ENCODE measurements at regions not wholly inside any gene's neighbourhood (a gene's known extent, or its start where the extent isn't known, plus 50 kb on each side); places are given as distances from the start of the nearest gene placed in this dataset.

GRCh38 chr17:71500761-71501555, 619.9 kb upstream of the SOX9 start:
- no peak overlapping the region for H3K4me3 ChIP-seq (ENCODE audit: low read depth in 1 of 3, low read length in 3 of 3)
- H3K4me1 ChIP-seq (ENCODE audit: control insufficient read depth in 4 of 4, insufficient read depth in 4 of 4, low read length in 3 of 4) = no peaks in the 10 kb centered on the region
- peaks cover 0 to 3% (median 0%) of the 10 kb centered on the region in 4 donors for H3K27me3 ChIP-seq (ENCODE audit: control insufficient read depth in 4 of 4, insufficient read depth in 4 of 4, low read length in 3 of 4)
- no peaks in the 10 kb centered on the region for H3K9me3 ChIP-seq (ENCODE audit: control insufficient read depth in 4 of 4, low read length in 3 of 4)
- no peak for DNase-seq (ENCODE audit: low spot score)
- TF ChIP-seq HNF4A (conservative IDR thresholded peaks at IDR 0.05) (no peak), RAD21 (IDR thresholded peaks at IDR 0.05) (no peak), FOXA2 (IDR thresholded peaks at IDR 0.05) (no peak), FOXA1 (IDR thresholded peaks at IDR 0.05) (no peak), RXRA (IDR thresholded peaks at IDR 0.05) (no peak), SP1 (IDR thresholded peaks at IDR 0.05) (no peak), JUND (IDR thresholded peaks at IDR 0.05) (no peak), NR2F2 (IDR thresholded peaks at IDR 0.05) (no peak), TAF1 (conservative IDR thresholded peaks at IDR 0.05) (no peak), MAX (IDR thresholded peaks at IDR 0.05) (no peak)
- TF ChIP-seq, protein P1, sequence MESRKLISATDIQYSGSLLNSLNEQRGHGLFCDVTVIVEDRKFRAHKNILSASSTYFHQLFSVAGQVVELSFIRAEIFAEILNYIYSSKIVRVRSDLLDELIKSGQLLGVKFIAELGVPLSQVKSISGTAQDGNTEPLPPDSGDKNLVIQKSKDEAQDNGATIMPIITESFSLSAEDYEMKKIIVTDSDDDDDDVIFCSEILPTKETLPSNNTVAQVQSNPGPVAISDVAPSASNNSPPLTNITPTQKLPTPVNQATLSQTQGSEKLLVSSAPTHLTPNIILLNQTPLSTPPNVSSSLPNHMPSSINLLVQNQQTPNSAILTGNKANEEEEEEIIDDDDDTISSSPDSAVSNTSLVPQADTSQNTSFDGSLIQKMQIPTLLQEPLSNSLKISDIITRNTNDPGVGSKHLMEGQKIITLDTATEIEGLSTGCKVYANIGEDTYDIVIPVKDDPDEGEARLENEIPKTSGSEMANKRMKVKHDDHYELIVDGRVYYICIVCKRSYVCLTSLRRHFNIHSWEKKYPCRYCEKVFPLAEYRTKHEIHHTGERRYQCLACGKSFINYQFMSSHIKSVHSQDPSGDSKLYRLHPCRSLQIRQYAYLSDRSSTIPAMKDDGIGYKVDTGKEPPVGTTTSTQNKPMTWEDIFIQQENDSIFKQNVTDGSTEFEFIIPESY (IDR thresholded peaks at IDR 0.05) = no peak
- TF ChIP-seq, protein P2, sequence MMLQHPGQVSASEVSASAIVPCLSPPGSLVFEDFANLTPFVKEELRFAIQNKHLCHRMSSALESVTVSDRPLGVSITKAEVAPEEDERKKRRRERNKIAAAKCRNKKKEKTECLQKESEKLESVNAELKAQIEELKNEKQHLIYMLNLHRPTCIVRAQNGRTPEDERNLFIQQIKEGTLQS (IDR thresholded peaks at IDR 0.05) = no peak
- H3K9ac ChIP-seq (ENCODE audit: low read depth in 1 of 2, low read length in 2 of 2) = no peak overlapping the region
- 38% methylated on average over 3 of the region's 3 CpGs for WGBS
- H3K27ac ChIP-seq (ENCODE audit: low read depth in 1 of 2, low read length in 2 of 2) = no peak overlapping the region
- H3K36me3 ChIP-seq (ENCODE audit: control insufficient read depth in 4 of 4, insufficient read depth in 3 of 4, low read depth in 1 of 4, low read length in 3 of 4) = no peaks in the 10 kb centered on the region

- no peaks in the 10 kb centered on the region for H3K9me3 ChIP-seq (ENCODE audit: control insufficient read depth in 4 of 4, low read length in 3 of 4)
- peaks cover 0 to 3% (median 0%) of the 10 kb centered on the region in 4 donors for H3K27me3 ChIP-seq (ENCODE audit: control insufficient read depth in 4 of 4, insufficient read depth in 4 of 4, low read length in 3 of 4)
- TF ChIP-seq REST (IDR thresholded peaks at IDR 0.05) (no peak), CTCF (IDR thresholded peaks at IDR 0.05; ENCODE audit: low read depth, low read length, missing input control) (no peak), MAX (IDR thresholded peaks at IDR 0.05) (no peak), HNF4A (conservative IDR thresholded peaks at IDR 0.05) (no peak), JUND (IDR thresholded peaks at IDR 0.05) (no peak), HNF4G (IDR thresholded peaks at IDR 0.05) (no peak), TAF1 (conservative IDR thresholded peaks at IDR 0.05) (no peak), FOXA2 (IDR thresholded peaks at IDR 0.05) (no peak), FOXA1 (IDR thresholded peaks at IDR 0.05) (no peak), GABPA (IDR thresholded peaks at IDR 0.05 in 1 of 2, conservative IDR thresholded peaks at IDR 0.05 in 1 of 2) (no peak), RXRA (IDR thresholded peaks at IDR 0.05) (no peak), EGR1 (IDR thresholded peaks at IDR 0.05; ENCODE audit: low read depth in 2 of 2) (no peak), RAD21 (IDR thresholded peaks at IDR 0.05) (no peak), NR2F2 (IDR thresholded peaks at IDR 0.05) (no peak), SP1 (IDR thresholded peaks at IDR 0.05) (no peak)
- TF ChIP-seq, protein P2 (IDR thresholded peaks at IDR 0.05) = no peak
- no peak overlapping the region for H3K4me3 ChIP-seq (ENCODE audit: low read depth in 1 of 3, low read length in 3 of 3)
- H3K27ac ChIP-seq (ENCODE audit: low read depth in 1 of 2, low read length in 2 of 2) = no peak overlapping the region
- no peaks in the 10 kb centered on the region for H3K36me3 ChIP-seq (ENCODE audit: control insufficient read depth in 4 of 4, insufficient read depth in 3 of 4, low read depth in 1 of 4, low read length in 3 of 4)
- no peaks in the 10 kb centered on the region for H3K4me1 ChIP-seq (ENCODE audit: control insufficient read depth in 4 of 4, insufficient read depth in 4 of 4, low read length in 3 of 4)
- 98% methylated on average over 1 of the region's 1 CpG for whole genome bisulfite sequencing
- no peak overlapping the region for H3K9ac ChIP-seq (ENCODE audit: low read depth in 1 of 2, low read length in 2 of 2)
- DNase-seq (ENCODE audit: low spot score) = no peak
These were observed 619.1 kb upstream of the SOX9 start for GRCh38 chr17:71501711-71502110.

Data from liver (tissue), 8 donors.